SU-DHL-6 (cell line): ENCODE measurements at regions not wholly inside any gene's neighbourhood (a gene's known extent, or its start where the extent isn't known, plus 50 kb on each side); places are given as distances from the start of the nearest gene placed in this dataset.

ENCODE experiments used
- EZH2phosphoT487 ChIP-seq: fragments of 200-600 bp; sonication (generic), shearing (Covaris generic); conservative IDR thresholded peaks from 2 replicates; pipeline ENCODE4 v1.6.1; 2018; ENCODE audit warnings: mild to moderate bottlenecking, antibody characterized with exemption, low read length, moderate library complexity, mixed read lengths
- TF ChIP-seq, protein P1 (sequence below): fragments of 200-600 bp; sonication (generic); IDR thresholded peaks from one replicate; pipeline ENCODE4 v1.5.1; 2017; ENCODE audit warnings: antibody characterized with exemption, mild to moderate bottlenecking, low read length, moderate library complexity; ENCODE audit not compliant: insufficient read depth, poor library complexity, severe bottlenecking

DNA sequence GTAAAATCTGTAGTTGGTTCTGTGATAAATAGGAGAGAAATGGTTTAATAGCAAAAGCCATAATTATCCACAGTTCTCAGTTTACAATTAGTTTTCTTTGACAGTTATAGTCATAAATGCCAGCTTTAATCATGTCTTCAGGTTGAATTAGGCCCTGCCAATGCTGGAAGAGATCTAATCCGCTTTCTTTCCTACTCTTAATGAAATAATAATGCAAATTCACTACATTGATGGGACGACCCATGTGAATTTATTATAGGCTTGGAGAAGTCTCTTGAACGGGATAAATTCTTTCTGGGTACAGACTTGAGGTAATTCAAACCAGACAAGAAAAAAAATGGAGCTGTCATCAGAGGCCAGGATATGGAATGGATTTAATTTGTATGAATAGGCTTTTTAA, 950.4 kb downstream of the EFNA5 start:
- TF ChIP-seq, protein P1, sequence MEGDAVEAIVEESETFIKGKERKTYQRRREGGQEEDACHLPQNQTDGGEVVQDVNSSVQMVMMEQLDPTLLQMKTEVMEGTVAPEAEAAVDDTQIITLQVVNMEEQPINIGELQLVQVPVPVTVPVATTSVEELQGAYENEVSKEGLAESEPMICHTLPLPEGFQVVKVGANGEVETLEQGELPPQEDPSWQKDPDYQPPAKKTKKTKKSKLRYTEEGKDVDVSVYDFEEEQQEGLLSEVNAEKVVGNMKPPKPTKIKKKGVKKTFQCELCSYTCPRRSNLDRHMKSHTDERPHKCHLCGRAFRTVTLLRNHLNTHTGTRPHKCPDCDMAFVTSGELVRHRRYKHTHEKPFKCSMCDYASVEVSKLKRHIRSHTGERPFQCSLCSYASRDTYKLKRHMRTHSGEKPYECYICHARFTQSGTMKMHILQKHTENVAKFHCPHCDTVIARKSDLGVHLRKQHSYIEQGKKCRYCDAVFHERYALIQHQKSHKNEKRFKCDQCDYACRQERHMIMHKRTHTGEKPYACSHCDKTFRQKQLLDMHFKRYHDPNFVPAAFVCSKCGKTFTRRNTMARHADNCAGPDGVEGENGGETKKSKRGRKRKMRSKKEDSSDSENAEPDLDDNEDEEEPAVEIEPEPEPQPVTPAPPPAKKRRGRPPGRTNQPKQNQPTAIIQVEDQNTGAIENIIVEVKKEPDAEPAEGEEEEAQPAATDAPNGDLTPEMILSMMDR, result no peak
- TF ChIP-seq EZH2phosphoT487, result no peak
